Ishikawa (cell line): ENCODE measurements at regions not wholly inside any gene's neighbourhood (a gene's known extent, or its start where the extent isn't known, plus 50 kb on each side); places are given as distances from the start of the nearest gene placed in this dataset.

Experiments
- REST ChIP-seq: IDR thresholded peaks from 2 replicates; pipeline ENCODE4 v1.6.1; 2012; ENCODE audit warnings: low read depth, mild to moderate bottlenecking
- TCF12 ChIP-seq: IDR thresholded peaks from 2 replicates; pipeline ENCODE4 v1.6.1; 2012; ENCODE audit warnings: low read depth
- USF1 ChIP-seq: IDR thresholded peaks from 2 replicates; pipeline ENCODE4 v1.6.1; 2012

- TF ChIP-seq USF1: no peak
- TF ChIP-seq REST: no peak
- no peak for TF ChIP-seq TCF12
Measured at GRCh38 chr13:109332506-109333499, 453.6 kb downstream of the IRS2 start.
